HG02885 (cell line): ENCODE measurements at regions not wholly inside any gene's neighbourhood (a gene's known extent, or its start where the extent isn't known, plus 50 kb on each side); places are given as distances from the start of the nearest gene placed in this dataset.
"Not testable (repeated sequence)": the region's sequence is repeated elsewhere in the genome, so short reads cannot be mapped to it uniquely, and the experiment has no call there.

Source experiments
- ATAC-seq: cut with Tn5 transposase; IDR thresholded peaks from one replicate; pipeline ENCODE4 v1.9.1; 2021; ENCODE audit warnings: mild to moderate bottlenecking; ENCODE audit not compliant: unreplicated experiment, poor library complexity

DNA sequence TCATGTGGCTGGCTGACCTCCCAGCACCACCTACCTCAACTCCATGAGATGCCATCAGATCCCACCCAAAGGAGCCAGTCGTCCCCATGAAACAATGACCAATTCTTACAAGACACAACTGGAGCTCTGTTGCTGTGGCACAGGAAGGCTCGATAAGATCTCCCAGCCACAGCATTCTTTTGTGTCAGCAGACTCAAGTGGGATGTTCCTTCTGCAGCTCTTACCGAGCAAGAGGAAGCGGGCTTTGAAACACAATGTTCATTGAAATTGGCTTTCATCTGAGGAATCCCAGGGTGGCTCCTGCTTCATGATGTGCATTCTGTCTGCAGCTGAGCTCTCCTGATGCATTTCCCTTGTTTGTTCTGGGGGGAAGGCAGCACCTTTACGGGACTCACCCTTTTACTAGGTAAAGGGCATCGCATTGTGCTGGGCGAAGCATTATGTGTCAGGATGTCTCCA is 222.0 kb upstream of the SGK1 start:
- no peak for ATAC-seq

DNA sequence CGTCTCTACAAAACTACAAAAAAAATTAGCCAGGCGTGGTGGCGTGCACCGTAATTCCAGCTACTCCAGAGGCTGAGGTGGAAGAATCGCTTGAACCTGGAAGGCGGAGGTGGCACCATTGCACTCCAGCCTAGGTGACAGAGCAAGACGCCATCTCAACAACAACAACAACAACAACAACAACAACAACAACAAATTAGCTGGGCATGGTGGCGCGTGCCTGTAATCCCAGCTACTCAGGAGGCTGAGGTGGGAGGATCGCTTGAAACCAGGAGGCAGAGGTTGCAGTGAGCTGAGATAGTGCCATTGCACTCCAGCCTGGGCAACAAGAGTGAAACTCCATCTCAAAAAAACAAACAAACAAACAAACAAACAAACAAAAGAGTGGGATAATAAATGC is 219.9 kb upstream of the SGK1 start:
- not testable (repeated sequence) for ATAC-seq

DNA sequence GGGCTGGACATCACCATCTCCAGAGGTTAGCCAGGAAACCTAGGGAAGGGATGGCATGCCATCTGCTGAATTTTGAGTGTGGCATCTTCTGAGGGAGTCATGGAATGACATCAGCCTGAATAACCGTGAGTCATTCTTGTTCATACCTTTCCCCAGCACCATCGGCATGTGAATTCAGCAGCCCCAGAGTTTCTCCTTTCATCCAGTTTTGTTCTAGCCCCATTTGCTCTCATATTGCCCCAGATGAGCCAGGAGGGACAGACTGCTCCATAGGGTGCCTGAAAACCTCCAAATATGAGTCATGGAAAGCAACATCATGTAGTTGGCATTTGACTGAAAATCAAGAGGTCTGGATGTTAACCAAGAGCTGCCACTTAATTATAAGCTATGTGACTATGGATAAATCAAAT is 219.2 kb upstream of the SGK1 start:
- no peak for ATAC-seq

DNA sequence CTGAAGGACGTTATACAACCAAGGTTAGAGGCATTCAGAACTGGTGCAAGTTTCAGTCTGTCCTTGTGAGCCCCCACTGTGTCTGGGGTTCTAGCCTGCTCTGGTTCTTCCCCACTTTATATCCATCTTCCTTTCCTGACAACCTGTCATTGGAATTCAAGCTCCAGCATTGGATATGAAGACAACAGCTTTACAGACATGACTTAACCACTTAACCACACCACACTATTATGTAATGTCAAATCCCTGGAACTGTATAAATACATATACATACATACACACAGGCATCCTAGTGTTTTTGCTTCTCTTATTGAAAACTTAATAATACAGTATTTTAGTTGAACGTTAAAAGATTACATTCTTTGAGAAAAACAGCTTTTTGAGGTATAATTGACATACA is 217.9 kb upstream of the SGK1 start:
- no peak for ATAC-seq

DNA sequence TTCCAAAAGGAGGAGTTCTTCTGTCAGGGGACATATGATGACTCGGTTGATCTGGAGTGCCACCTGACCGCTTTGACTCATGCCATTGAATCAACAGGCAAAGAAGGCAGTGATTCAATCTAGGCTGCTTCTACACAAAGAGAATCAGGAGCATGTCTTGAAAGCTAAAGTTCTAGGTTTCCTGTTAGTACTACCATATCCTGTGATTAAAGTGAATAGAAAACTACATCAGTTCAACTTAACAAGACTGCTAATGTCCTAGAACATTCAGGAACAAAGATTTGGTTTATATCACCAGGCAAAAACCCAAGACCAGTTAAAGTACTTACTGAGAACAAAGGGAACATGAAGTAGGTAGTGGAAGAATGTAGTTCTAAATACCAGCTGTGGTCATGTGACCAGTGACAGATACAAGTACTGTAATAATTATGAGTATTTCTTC is 216.8 kb upstream of the SGK1 start:
- no peak for ATAC-seq

- ATAC-seq: no peak
Measured at GRCh38 chr6:134533991-134534390, 216.1 kb upstream of the SGK1 start.

GRCh38 chr6:134532694-134533624 is 215.0 kb upstream of the SGK1 start:
- no peak for ATAC-seq

- no peak for ATAC-seq
Measured at GRCh38 chr6:134531611-134532010, 213.7 kb upstream of the SGK1 start.

GRCh38 chr6:134531188-134531551 is 213.3 kb upstream of the SGK1 start:
- no peak for ATAC-seq

GRCh38 chr6:134529921-134530320 is 212.0 kb upstream of the SGK1 start:
- no peak for ATAC-seq

GRCh38 chr6:134529305-134529704 is 211.4 kb upstream of the SGK1 start:
- no peak for ATAC-seq

- ATAC-seq: no peak
Measured at GRCh38 chr6:134527108-134527787, 209.3 kb upstream of the SGK1 start.

DNA sequence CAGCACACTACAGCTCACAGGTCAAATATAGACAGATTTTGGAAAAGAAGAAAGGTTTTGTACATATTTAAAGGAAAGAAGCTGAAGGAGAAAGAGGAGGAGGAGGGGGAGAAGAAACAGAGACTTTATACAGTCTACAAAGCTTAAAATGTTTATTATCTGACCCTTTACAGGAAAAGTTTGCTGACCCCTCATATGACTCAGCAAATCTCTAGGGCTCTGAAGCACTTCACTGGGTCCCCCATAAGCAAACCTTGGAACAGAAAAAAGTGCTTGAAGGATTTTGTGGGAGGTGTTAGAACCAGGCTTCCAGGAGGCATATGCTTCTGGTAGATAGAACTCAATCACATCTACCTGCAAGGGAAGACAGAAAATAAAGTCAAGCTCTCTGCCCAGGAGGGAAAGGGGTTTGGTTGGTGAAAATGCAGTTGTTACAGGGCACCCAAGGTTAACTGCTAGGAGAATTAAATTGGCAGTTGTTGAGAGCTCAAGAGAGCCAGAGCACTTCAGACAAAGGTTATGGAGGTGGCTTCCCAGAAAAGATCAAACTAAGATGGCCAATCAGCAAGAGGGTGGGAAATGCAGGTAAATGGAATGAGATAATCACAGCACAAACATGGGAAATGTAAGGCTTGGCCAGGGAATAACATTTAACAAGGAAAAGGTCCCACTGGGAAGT is 207.4 kb upstream of the SGK1 start:
- ATAC-seq: no peak

DNA sequence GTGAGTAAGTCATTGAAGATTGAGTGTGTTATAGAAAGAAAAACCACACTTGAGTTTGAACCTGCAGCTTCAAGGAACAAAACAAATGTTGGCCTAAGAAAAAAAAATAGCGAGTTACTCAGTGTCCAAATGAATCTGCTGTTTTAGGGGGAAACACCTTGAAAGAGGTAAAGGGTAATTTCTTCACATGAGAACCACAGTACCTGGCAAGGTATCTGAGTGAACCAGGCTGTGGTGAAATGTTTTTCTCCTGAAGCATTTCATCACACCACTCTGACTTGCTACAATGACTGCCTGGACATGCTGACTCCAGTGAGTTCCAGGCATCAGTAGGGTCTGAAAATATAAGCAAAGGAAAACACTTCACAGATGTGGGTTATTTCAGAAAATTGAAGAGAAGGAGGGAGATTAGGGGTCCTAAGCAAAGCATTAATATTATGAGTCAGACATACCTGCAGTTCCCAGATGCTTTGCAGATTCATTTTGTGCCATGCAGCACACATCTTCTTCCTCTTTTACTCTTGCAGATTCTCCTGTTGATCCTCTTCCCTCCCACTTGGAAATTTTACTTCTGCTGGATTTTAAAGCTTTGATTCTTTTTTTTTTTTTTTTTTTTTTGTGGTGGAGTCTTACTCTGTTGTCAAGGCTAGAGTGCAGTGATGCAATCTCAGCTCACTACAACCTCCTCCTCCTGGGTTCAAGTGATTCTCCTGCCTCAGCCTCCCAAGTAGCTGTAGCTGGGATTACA is 206.2 kb upstream of the SGK1 start:
- no peak for ATAC-seq

GRCh38 chr6:134523051-134523450 is 205.1 kb upstream of the SGK1 start:
- no peak for ATAC-seq

GRCh38 chr6:134521116-134521501 is 203.2 kb upstream of the SGK1 start:
- no peak for ATAC-seq

GRCh38 chr6:134520181-134521115 is 202.5 kb upstream of the SGK1 start:
- ATAC-seq: no peak

DNA sequence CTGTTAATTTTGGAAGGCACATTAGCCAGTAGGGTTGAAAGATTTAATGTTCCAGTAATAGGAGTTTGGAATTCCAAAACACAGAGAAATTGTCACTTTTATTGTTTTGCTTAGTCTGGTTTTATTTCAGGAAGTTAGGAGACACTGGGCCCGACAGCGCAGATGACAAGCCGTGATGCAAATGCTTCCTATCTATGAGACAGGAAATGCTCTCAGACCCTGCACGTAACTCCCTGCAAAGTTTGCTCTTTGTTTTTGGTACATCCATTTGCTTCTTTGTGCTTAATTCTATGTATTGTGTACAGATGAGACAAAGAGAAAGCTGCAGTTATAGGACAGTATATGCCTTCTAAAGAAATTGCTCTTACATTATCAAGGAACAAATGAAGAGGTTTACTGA is 201.6 kb upstream of the SGK1 start:
- peak; percentile 77 for ATAC-seq

DNA sequence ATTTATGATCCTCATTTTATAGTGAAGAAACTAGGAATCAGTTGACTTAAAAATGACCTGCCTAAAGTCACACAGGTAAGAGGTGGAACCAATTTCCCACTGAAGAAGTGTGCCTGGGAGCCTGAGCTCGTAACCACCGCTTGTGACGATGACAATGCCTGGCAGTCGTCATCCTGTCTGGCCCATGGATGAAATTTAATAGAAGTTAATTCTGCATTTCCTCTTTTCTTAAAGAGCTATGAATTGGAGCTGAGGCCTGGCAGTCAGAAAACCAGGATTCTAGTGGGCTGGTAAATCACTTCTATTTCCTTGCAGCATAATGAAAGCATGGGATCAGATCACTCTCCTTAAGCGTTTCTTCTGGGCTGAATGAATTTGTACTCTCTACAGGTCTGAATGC is 200.0 kb upstream of the SGK1 start:
- no peak for ATAC-seq
